ENCODE measurements at regions not wholly inside any gene's neighbourhood (a gene's known extent, or its start where the extent isn't known, plus 50 kb on each side); places are given as distances from the start of the nearest gene placed in this dataset.

DNA sequence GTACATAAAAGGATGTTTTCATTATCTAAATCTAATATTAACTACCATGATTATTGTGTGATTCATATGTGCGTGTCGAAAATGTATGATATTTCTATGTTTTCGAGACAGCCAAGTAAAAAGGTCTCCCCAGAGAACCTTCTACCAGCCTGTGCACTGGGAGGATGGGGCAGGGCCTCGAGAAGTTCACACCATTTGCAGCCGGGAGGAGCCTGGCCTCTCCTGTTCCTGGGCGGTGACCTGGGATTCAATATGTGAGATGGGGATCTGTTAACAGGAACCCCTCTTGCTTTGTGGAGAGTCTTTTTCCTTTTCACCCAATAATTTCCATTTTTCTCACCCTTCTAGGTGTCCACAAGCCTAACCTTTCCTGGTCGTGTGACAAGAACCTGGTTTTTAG lies 189.3 kb downstream of the IPO8 start:
- no peak for DNase-seq

- DNase-seq = no peak
Observed at GRCh38 chr12:30501718-30502117, 194.0 kb downstream of the IPO8 start.

GRCh38 chr12:30500532-30500931 lies 195.1 kb downstream of the IPO8 start:
- DNase-seq = no peak

DNA sequence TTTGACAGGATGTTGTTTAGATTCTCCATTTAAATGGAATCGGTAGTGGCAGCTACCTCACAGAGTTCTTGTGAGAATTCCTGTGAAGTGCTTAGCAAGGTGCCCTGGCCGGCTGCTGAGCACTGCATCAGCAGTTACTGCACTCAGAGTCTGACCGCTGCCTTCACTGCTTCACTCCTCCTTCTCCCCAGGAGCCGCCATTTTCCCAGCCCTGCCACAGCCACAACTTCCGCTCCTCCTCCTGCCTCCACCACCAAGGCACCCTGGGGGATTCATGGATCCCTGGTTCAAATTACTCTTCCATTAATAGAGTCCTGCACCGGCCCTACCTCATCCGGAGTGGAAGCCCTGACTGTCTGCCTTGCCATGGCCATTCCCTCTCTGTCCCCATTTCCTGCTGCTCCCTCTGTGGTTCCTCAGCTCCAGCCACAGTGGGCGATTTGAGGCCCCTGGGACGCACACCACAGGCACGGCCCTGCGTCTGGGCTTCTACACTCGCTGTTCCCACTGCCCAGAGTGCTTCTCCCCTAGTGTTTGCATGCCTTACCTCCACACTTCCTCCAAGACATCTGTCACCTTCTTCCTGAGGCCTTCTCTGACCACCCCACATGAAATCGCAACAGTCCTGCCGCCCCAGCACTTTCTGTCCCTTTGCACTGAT lies 210.3 kb downstream of the IPO8 start:
- no peak for DNase-seq

DNA sequence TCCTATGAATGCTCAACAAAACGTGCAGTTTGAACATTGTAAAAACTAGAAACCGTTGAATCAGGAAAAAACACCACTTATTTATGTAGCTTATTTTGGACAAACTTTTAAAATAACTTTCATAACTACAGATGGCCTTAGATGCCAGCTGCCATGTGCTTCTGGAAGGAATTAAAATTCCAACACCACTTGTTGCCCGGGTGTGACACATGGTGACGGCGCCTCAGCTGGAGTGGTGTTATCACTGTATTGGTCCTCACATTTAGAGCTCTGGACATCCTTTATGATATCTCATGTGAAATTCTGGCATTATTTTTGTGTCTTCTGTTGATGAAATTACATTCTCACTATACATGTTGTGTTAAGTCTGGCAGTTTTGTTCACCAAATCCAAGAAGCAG lies 211.0 kb downstream of the IPO8 start:
- no peak for DNase-seq

GRCh38 chr12:30482650-30483049 lies 213.0 kb downstream of the IPO8 start:
- DNase-seq = no peak

DNA sequence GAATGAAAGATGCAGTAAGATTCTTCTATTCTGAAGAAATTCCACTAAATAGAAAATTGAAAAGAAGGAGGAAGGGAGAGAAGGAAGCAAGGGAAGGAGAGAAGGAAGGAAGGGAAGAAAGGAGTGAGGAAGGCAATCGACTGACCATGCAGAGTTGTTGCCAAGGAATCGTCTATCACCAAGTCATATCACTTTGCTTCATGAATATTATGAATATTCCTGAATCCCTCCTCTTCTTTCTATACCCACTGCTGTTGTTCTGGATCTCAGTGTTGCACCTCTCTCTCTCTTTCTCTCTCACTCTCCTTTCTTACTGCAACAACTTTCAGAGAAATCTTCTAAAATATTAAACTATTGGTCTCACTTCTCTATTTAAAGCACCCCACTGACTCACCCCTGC lies 222.4 kb downstream of the IPO8 start:
- DNase-seq = no peak

DNA sequence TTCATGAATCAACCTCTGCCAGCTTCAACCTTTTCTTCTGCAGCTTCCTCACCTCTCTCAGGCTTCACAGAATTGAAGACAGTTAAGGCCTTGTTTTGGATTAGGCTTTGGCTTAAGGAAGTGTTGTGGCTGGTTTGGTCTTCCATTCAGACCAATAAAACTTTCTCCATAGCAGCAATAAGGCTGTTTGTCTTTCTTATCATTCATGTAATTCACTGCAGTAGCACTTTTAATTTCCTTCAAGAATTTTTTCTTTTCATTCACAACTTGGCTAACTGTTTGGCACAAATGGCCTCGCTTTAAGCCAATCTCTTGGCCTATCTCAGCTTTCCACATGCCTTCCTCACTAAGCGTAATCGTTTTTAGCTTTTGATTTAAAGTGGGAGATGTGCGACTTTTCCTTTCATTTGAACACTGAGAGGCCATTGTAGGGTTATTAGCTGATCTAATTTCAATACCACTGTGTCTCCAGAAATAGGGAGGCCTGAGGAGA lies 229.5 kb downstream of the IPO8 start:
- no peak for DNase-seq

- DNase-seq = no peak
Observed at GRCh38 chr12:30463636-30464035, 232.0 kb downstream of the IPO8 start.

DNA sequence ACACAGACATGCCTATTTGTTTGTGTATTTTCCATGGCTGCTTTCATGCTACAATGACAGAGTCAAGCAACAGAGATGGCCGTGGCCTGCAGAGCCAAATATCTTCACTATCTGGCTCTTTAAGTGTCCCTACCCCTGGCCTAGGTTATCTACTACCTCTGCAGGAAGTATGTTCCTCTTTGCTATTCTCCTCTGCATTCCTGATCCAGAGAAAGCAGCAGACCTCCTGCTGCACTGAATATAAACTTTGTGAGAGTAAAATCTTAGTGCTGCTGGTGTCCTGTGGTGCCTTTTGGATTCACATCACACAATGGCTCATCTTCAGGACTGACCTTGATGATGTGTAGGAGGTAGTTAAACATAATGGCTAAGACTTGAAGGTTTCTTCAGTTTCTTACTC lies 233.4 kb downstream of the IPO8 start:
- DNase-seq = no peak

GRCh38 chr12:30461026-30461615 lies 234.5 kb downstream of the IPO8 start:
- no peak for DNase-seq

GRCh38 chr12:30458453-30458852 lies 237.2 kb downstream of the IPO8 start:
- no peak for DNase-seq

DNA sequence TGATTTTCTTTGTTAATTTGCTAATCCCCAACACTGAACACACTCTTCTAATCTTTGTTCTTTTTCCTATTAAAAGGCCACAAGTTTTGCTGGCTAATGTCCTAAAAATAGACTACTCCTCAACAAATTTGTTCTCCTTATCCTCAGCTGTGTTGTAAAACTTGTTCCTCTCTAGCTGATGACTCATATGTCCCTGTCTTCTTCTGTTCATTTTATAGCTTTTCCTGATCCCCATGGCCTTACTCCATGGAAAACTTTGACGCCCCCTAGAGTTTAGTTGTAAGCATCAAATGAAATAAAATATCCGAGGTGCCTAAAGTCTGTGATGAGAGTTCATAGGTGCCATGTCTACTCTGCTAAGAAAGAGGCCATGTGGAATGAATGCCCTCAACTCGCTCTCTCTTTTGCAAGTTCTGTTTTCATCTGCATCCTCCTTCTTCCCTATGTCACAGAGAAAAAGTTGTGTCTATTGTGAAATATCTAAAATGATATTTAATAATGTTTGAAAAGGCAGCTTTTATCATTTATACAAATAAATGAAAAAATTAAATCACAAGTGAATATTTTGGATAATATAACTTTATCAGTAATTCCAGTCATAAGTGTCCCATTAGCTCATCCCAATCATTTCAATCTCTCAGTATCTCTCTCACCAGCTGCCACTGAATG lies 237.9 kb downstream of the IPO8 start:
- no peak for DNase-seq

GRCh38 chr12:30450872-30451271 lies 244.8 kb downstream of the IPO8 start:
- DNase-seq = no peak

GRCh38 chr12:30450226-30450625 lies 245.4 kb downstream of the IPO8 start:
- no peak for DNase-seq

DNA sequence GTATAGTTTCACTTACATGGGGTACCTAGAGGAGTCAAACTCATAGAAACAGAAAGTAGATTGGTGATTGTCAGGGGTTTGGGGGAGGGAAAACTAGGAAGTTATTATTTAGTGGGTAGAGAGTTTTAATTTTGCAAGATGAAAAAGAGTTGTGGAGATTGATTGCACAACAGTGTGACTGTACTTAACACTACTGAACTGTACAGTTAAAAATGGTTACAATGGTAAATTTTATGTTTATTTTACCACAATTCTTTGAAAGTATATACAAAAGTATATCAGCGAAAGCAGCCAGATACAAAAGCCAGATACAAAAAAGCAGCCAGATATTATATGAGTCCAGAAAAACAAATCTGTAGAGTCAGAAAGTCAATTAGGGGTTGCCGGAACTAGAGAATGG lies 247.6 kb downstream of the IPO8 start:
- DNase-seq = no peak

DNA sequence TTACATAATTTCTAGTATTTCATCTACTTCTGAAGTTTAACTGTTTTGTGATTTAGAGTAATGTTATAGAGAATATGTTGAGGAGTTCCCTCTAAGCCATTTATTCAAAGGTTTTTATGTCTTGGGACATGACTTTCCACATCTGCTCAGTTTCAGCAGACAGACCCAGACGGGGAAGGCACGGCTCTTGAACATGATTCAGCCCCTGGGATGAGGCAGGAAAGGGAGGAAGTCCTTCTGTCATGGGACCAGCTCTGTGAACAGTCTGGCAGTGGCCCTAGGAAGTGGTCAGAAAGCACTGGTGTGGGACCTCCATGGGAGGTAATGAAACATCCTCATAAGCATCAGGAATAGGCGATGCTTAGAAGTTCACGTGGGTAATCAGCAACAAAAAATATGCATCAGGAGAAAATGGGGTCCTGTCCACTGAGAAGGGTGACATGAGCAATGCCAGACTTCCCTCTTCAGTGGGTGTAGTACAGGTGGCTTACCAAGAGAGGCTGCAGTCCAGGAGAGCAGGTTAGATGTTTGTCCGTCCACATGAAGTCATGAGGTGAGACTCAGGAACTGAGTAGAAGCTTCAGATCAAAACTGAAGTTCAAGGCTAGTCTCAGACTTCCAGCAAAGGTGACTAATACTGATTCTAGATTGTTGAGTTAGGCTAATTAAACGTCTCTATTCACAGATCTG lies 248.5 kb downstream of the IPO8 start:
- no peak for DNase-seq

DNA sequence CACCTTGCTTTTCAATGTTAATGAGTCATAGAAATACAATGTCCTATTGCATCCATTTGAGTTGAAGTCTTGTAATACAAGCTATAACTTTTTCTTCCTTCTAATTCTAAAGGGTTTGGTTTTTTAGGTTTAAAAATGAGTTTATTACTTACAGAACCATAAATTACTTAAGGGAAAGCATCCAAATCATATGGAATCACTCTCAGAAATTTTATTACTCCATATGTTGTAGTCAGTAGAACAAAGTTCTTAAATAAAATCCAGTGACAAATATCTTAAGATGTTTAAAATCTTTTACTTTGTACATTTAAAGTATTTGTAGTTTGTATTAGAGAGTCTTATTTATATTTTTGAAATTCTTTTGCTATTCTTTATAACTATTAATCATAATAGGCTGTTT lies 253.2 kb downstream of the IPO8 start:
- DNase-seq = no peak

DNA sequence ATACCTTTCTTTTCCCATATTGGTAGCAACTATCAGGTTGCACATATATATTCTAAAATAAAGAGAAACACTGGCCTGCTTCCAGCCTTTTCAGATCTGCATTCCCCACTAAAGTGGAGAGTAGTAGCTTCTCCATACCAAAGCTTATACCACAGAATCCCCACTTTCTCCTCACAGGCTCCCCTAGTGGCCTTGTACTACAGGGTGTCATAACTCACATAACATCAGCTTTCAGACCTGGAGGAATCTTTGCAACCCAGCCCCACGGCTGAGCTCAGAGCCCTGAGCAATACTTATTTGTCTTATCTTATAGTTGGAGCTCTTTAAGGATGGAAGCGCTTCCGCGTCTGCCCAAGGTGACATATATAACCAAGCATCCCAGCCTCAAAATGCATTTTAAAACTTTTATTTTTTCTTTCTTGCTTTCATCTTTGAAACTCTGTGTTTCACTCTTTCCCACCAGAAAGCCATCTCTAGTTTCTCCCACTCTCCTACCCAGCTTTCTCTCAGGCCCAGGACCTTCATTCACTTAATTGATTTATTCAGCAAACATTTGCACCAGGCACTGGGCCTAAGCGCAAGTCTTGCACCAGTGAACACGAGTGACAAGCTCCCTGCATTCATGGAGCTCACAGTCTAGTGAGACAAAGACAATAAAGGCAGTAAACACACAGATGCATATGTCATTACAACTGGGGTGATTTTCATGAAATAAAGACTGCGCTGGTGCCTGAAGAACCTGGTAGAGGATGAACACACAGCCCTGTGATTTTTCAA lies 254.7 kb downstream of the IPO8 start:
- no peak for DNase-seq

DNA sequence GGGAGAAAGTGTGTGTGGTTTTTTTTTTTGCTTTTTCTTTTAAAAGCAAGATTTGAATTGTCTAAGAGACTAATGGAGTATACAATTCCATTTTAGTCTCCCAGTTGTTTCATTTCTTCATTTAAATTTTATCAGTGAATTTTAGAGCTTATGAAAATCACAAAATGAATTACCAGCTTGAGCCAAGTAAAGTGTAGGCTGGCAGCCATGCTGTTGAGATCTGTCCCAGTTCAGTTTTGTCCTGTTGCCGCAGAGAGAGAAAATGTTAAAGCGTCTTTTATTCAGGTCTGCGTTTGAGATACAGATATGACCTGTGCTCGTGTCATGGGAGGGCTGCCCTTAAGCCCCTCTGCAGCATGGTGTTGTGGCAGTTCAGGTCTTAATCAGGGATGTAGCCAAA lies 256.5 kb downstream of the IPO8 start:
- DNase-seq = no peak

- DNase-seq = no peak
Observed at GRCh38 chr12:30438601-30439041, 257.0 kb downstream of the IPO8 start.

DNA sequence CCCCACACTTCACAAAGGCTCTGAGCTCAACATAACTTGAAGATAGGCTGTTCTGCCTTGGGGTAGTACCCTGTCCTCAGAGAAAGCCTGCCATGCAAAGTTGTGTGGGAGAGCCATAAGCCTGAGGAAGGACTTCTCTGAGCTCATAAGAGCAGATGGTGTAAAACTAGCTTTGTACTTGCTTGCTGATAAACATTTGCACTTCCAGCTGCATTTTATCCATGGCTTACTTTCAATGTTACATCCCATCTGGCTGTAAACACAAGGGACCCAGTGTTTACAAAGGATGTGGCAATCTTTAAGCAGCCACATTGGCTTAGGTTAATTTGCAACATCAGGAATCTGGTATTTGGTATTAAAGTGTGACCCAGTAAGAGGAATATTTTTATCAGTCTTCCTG lies 258.1 kb downstream of the IPO8 start:
- DNase-seq = no peak

DNA sequence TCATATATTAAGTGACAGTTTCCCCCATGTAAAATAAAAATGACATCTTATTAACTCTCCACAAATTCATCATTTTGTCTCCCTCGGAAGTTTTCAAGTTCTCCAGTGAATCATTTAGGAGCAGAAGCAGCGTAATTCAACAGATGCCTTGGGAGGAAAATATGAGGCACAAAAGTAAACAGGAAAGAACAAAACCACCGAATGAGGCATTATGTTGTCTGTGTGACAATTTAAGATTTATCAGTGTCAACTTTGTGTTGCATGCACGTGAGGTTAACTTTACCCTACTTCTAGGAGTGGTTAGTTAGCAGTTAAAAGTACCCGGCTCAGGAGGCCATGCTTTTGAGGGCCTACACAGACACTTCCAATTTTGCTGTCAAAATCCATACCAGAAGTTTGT lies 258.6 kb downstream of the IPO8 start:
- no peak for DNase-seq

Measured in NCI-H2107 (cell line).